Stimulated activated effector memory CD8-positive, alpha-beta T cell treated with anti-CD3 and anti-CD28 coated beads, Interleukin-12 subunit alpha, Interleukin-12 subunit beta, amount 100 ng/mL, for 72 hours (primary cell): ENCODE measurements at regions not wholly inside any gene's neighbourhood (a gene's known extent, or its start where the extent isn't known, plus 50 kb on each side); places are given as distances from the start of the nearest gene placed in this dataset.
A peak's percentile ranks its signal among the peaks of the same experiment; 100 is the strongest.

Experiments used
- ATAC-seq: fragments of 150-1000 bp; cut with Tn5 transposase; 2 replicates; pipeline ENCODE4 v1.10.0; 2021
- DNase-seq, 2 donors: peaks; one replicate each; pipeline ENCODE4 v3.0.0; 2021 to 2022; ENCODE audit warnings: low spot score in 2 of 2
- H3K27ac Mint-ChIP-seq: one replicate; pipeline ENCODE4 v1.8.0; 2022; ENCODE audit warnings: mild to moderate bottlenecking, mixed read lengths
- H3K36me3 Mint-ChIP-seq: one replicate; pipeline ENCODE4 v1.8.0; 2022; ENCODE audit warnings: mild to moderate bottlenecking, mixed read lengths
- H3K4me1 Mint-ChIP-seq: one replicate; pipeline ENCODE4 v1.8.0; 2022; ENCODE audit warnings: mixed read lengths
- H3K4me3 Mint-ChIP-seq: one replicate; pipeline ENCODE4 v1.8.0; 2022; ENCODE audit warnings: mild to moderate bottlenecking, mixed read lengths
- H3K9me3 Mint-ChIP-seq: one replicate; pipeline ENCODE4 v1.8.0; 2022; ENCODE audit warnings: mixed read lengths

DNA sequence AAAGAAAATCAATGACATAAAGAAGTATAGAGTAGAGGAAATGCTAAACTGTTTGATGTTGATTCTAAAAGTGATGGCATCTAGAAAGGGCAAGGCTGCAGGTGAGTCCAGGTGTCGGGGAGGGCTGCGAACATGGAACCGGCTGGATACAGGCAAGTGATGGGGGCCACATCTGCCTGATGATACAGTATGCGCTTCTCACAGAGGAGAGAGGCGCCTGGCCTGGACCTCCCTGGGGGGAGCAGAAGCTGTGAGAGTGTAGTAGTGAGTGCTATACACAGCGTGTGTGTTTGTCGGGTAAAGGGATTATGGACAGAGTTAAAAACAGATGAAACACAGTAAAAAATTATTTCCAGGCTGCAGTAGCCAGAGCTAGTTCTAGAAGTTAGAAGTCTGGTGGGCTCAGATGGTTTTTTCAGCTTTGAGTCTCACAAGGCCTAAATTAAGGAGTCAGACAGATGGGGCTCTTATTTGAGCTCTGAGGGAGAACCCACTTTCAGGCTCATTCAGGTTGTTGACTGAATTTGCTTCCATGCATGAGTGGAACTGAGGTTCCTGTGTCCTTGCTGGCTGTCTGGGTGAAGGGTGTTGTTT, 195.8 kb upstream of the ARG1 start:
- no peaks in the 10 kb centered on the region for H3K4me1 Mint-ChIP-seq
- no peaks in the 10 kb centered on the region for H3K36me3 Mint-ChIP-seq
- DNase-seq (no peak), ATAC-seq (no peak)
- no peaks in the 10 kb centered on the region for H3K9me3 Mint-ChIP-seq
- H3K4me3 Mint-ChIP-seq = no peak overlapping the region
- H3K27ac Mint-ChIP-seq = no peak overlapping the region

DNA sequence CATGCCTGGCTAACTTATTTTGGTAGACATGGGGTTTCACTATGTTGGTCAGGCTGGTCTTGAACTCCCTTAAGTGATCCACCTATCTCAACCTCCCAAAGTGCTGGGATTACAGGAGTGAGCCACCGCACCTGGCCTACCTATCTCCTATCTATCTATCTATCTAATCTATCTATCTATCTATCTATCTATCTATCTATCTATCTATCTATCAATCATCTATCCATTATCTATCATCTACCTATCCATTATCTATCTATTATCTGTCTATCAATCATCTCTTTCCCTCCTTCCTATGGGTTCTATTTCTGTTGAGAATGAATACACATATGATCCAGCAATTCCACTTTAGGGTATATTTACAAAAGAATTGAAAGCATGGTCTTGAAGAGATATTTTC, 194.2 kb upstream of the ARG1 start:
- Mint-ChIP-seq H3K4me3 (no peak overlapping the region), H3K27ac (peak overlapping the region; percentile 1), H3K4me1 (no peaks in the 10 kb centered on the region), H3K9me3 (no peaks in the 10 kb centered on the region), H3K36me3 (no peaks in the 10 kb centered on the region)
- ATAC-seq = no peak
- DNase-seq = no peak

DNA sequence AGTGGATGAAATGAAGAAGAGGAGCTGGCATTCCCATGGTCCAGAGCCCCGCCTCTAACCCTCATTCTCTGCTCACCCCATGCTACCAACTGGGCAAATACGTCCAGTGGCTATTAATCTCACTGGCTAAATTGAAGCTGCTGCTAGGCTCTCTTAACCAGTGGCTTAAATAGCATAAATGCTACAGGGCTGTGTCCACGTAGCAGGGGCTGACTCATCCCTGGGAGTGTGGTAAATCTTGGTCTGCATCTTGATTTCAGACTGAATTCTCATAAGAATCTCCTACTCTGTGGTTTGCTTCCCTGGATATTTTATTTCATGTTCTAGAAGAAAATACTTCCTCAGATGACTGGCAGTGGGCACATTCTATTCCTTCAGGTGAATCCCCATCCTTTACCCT, 193.1 kb upstream of the ARG1 start:
- H3K4me1 Mint-ChIP-seq = no peaks in the 10 kb centered on the region
- peak; percentile 47 for ATAC-seq
- no peak overlapping the region for H3K27ac Mint-ChIP-seq
- H3K36me3 Mint-ChIP-seq = no peaks in the 10 kb centered on the region
- no peaks in the 10 kb centered on the region for H3K9me3 Mint-ChIP-seq
- no peak for DNase-seq
- H3K4me3 Mint-ChIP-seq = no peak overlapping the region

DNA sequence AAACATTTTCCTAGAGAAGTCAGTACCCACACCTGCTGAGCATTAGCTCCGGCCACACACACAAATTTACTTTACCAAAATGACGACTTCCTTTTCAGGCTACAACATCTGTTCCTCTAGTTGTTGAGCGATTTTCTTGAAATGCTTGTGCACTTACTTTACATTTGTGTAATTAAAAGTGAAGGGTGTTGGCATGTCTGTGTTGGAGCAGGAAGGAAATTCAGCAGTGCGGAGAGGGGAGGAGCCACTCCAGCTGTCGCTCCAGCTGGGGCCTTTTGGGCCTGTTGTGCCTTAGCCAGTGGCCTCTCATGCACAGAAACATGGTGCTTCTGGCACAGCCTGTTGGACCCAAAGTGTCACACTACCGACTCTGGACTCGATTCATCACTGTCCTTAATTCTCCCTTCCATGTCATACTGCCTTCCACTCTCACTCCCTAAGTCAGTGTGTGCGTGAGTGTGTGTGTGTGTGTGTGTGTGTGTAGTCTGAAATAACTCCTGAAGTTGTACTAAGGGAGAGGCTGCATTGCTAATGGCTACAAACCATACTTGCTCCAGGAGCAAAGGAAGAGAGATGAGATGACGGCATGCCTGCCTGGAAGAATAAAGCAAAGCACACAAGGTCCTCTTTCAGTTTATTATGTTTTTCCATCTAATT, 191.8 kb upstream of the ARG1 start:
- no peak overlapping the region for H3K4me3 Mint-ChIP-seq
- no peak overlapping the region for H3K27ac Mint-ChIP-seq
- no peak for ATAC-seq
- H3K4me1 Mint-ChIP-seq = no peaks in the 10 kb centered on the region
- no peaks in the 10 kb centered on the region for H3K9me3 Mint-ChIP-seq
- peaks cover 5% of the 10 kb centered on the region for H3K36me3 Mint-ChIP-seq
- no peak for DNase-seq

DNA sequence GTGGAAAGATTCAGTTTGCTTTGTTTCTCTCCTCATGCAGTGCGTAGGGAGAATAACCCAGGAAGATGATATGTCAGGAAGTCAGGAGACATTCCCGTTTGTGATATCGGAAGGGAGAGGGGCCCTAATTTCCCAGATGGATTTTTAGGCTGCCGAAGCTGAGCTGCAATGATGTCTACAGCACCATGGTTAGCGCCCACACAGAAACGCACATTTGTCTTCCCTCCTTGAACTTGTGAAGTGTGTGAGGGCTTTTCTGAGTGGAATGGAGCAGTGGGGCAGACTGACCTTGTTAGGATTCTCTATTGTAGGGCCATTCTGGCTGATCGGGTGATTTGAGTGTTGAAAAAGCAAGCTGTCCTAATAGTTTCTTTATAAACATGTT, 191.3 kb upstream of the ARG1 start:
- no peak for ATAC-seq
- no peak overlapping the region for H3K27ac Mint-ChIP-seq
- H3K36me3 Mint-ChIP-seq = peaks cover 5% of the 10 kb centered on the region
- no peaks in the 10 kb centered on the region for H3K4me1 Mint-ChIP-seq
- no peak overlapping the region for H3K4me3 Mint-ChIP-seq
- DNase-seq = no peak
- H3K9me3 Mint-ChIP-seq = no peaks in the 10 kb centered on the region

DNA sequence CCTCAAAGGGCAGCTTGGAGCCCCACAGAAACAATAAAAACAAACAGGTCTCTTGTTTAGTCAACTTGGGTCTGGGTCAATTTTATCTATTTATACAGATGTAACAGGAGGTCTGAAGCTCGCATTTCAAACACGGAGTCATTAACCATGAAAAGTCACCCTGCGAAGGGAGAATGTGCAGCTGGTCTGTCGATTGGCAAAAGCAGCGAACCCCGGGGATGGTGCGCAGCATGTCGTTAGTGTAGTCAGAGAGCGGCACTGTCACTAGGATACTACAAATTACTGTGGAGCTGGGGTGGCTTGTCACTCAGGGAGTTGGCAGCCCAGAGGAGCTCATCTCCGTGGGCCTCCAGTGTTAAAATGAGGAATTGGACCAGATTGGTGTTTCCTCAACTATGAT, 190.4 kb upstream of the ARG1 start:
- no peaks in the 10 kb centered on the region for H3K9me3 Mint-ChIP-seq
- no peak overlapping the region for H3K4me3 Mint-ChIP-seq
- no peak overlapping the region for H3K27ac Mint-ChIP-seq
- peaks cover 5% of the 10 kb centered on the region for H3K36me3 Mint-ChIP-seq
- H3K4me1 Mint-ChIP-seq = no peaks in the 10 kb centered on the region
- no peak for DNase-seq
- no peak for ATAC-seq

DNA sequence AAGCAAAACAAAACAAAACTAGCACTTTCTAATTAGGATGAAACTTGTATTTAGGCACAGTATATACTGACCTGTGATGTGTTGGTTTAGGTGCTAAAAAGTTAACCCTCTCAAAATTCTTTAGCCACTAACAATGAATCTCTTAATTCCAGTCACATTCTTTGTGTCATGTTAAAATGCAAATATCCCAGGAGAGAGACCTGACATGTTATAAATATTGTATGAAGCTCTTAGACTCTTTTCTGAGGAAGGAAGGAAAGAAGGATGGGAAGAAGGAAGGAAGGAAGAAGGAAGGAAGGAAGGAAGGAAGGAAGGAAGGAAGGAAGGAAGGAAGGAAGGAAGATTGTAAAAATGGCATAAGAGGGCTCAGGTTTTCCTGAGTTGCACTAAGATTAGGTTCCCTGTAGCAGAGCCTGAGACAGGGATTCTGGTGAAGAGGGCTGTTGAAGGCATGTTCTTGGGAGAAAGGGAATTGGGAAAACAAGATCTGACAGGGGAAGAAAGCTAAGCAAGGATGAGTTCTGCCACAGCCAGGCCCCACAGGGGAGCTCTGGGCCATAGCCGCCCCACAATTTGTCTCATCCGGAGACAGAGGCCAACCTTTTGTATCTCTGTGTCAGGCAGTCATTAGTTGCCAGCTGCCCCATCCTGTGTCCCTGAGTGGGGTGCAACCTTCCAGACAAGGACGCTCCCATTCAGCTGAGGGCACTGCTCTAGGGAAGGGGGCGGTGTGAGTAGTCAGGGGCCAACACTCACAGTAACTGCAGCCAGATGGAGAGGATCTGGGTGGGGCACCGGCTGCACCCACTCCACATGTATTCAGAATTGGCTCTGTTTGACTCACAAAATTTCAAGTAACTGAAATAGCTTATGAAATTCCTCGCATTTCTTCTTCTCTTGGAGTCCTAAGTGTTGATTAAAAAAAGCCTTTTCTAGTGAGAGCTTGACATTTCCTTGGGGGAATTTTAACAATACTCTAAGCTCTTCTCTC, 189.3 kb upstream of the ARG1 start:
- DNase-seq = no peak
- Mint-ChIP-seq H3K27ac (no peak overlapping the region), H3K9me3 (no peaks in the 10 kb centered on the region), H3K36me3 (peaks cover 5% of the 10 kb centered on the region), H3K4me1 (no peaks in the 10 kb centered on the region), H3K4me3 (no peak overlapping the region)
- ATAC-seq = no peak

DNA sequence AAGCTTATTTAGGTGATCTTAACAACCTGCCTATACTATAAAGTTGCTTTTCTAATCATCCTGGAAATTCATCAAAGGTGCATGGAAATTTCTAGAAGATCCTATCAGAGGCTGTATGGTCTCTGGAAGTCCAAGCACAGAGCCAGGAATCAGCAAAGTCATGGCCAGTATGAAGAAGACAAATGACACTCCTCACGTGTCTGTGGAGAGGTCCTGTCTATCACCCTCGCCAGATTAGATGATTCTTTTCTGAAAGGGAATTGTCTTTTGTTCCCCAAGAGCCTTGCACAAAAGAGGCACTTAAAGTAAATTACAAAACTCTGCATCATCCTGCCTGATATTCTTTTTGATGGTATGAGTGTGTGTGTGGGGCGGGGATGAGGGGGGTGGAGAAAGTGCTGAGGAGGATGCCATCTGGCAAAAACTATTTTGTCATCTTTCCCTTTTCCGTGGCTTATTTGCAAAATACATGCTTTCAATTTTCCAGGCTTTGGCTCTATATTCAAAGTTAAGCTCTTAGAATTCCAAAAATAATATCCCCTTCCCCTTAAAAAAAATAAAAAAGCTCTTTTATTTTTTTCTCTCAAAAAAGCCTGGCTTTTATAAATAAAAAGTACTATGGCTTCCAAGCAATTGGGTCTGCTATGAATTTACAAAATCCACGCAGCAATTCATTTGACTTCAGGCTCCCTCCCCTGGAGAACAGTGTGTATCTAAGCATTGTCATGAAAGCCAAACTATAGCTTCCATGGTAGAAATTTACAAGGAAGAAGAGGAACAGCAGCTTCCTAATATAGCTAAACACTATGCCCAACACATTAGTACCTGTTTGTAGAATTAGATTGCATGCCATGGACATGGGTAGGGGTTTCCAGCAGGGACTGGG, 185.2 kb upstream of the ARG1 start:
- no peaks in the 10 kb centered on the region for H3K4me1 Mint-ChIP-seq
- DNase-seq (no peak), ATAC-seq (no peak)
- H3K9me3 Mint-ChIP-seq = peaks cover 2% of the 10 kb centered on the region
- no peak overlapping the region for H3K27ac Mint-ChIP-seq
- peaks cover 5% of the 10 kb centered on the region for H3K36me3 Mint-ChIP-seq
- H3K4me3 Mint-ChIP-seq = no peak overlapping the region

DNA sequence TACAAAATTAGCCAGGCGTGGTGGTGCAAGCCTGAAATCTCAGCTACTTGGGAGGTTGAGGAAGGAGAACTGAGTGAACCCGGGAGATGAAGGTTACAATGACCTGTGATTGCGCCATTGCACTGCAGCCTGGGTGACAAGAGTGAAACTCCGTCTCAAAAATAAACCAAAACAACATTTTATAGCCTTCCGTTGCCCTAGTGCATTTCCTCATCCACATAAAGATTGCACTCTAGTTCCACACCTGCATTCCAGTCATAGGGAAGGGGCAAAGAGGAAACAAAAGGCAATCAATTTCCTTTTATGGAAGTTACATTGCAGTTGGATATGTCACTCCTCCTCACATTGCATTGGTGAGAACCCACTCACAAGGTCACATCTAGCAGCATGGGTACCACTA, 182.7 kb upstream of the ARG1 start:
- H3K4me3 Mint-ChIP-seq = no peak overlapping the region
- H3K4me1 Mint-ChIP-seq = no peaks in the 10 kb centered on the region
- peaks cover 2% of the 10 kb centered on the region for H3K36me3 Mint-ChIP-seq
- no peak overlapping the region for H3K27ac Mint-ChIP-seq
- DNase-seq = no peak
- H3K9me3 Mint-ChIP-seq = peaks cover 6% of the 10 kb centered on the region
- ATAC-seq = no peak

DNA sequence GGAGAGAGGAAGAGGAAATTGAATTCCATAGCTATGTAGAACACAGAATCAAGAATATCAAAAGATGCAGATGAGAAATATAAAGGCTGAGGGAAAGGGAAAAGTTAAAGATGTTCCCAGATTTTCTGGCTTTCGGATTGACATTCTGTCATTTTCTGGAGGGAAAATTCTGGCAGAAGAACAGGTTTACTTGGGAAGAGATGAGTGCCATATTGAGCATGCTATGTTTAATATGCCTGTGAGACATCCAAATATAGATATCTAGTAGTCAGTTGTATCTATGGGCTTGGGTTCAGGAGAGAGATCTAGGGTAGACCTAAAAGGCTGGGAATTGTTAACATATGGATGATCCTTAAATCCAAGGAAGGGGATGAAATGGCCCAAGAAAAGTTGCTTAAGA, 181.9 kb upstream of the ARG1 start:
- Mint-ChIP-seq H3K4me1 (no peaks in the 10 kb centered on the region), H3K9me3 (peaks cover 6% of the 10 kb centered on the region), H3K36me3 (no peaks in the 10 kb centered on the region), H3K27ac (no peak overlapping the region), H3K4me3 (no peak overlapping the region)
- ATAC-seq (no peak), DNase-seq (no peak)

DNA sequence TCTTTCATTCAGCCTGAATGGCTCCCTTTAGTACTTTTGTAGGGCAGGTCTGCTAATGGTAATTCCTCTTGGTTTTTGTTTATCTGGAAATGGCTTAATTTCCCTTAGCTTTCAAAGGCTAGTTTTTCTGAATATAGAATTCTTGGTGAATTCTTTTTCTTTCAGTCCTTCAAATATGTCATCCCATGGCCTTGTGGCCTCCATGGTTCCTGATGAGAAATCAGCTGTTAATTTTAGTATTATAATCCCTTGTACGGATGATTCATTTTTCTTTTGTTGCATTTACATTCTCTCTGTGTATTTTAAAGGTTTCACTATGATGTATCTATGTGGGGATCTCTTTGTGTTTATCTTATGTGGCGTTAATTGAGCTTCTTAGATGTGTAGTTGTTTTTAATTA, 179.6 kb upstream of the ARG1 start:
- H3K4me1 Mint-ChIP-seq = no peaks in the 10 kb centered on the region
- no peaks in the 10 kb centered on the region for H3K36me3 Mint-ChIP-seq
- ATAC-seq (no peak), DNase-seq (no peak)
- H3K9me3 Mint-ChIP-seq = peaks cover 6% of the 10 kb centered on the region
- H3K4me3 Mint-ChIP-seq = no peak overlapping the region
- no peak overlapping the region for H3K27ac Mint-ChIP-seq

DNA sequence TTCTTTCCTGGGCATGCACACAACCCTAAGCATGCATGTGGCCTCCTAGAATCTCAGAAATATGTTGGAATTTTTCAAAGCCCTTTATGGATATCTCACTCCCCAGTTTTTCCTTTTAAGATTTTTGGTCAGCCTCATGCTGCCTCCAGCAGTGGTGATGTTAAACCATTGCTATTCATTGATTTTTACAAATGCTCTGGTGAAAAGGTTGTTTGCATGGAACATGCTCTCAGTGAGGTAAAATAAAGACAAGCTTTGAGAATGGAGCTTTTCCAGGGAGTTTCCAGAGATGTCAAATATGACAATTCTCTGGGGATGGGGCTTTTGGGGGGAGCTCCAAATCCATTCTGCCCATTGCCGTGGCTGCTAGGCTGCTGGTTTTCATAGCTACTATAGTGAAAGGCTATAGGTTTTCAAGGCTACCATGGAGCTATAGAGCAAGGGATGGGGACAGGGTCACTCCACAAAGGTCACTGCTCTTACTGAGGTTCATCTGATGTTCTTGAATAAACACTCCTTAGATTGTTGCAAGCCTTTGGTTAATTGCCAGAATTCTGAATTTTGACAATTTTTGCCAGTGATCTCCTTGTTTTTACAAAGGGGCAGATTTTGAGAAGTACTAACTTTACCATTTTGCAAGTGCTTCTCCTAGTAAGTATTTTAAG, 178.1 kb upstream of the ARG1 start:
- no peak overlapping the region for H3K4me3 Mint-ChIP-seq
- DNase-seq = no peak
- no peaks in the 10 kb centered on the region for H3K4me1 Mint-ChIP-seq
- peaks cover 6% of the 10 kb centered on the region for H3K9me3 Mint-ChIP-seq
- no peaks in the 10 kb centered on the region for H3K36me3 Mint-ChIP-seq
- H3K27ac Mint-ChIP-seq = no peak overlapping the region
- ATAC-seq = no peak

DNA sequence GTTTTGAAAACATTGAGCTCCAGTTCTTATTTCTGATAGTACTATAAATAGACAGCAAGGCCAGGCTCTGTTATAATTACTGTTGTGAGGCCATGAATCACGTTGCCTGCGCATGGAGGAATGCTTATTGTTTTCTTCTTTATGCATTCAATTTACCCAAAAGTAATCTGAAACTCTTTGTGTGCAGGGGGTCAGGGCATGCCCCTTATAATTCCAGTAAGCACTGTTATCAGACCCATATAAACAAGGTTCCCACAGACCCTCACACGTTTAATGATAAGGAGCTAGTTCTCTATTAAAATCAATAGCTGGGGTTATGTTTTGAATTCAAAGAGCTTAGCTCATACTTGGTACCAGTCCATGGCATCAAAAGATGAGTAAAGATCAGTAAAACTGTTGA, 174.8 kb upstream of the ARG1 start:
- ATAC-seq (no peak), DNase-seq (no peak)
- no peaks in the 10 kb centered on the region for H3K36me3 Mint-ChIP-seq

DNA sequence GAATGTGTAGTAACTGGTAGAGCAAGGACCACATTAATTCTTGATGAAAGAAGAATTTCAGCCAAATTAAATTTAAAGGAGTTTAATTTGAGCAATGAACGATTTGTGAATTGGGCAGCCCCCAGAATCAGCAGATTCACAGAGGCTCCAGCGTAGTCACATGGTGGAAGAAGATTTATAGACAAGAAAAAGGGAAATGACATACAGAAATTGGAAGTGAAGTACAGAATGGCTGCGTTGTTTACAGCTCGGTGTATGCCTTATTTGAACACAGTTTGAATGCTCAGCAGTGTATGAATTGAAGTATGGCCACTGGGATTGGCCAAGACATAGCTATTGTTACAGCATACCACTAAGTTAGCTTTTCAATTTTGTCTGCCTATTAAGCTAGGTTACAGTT, 173.6 kb upstream of the ARG1 start:
- peaks cover 2% of the 10 kb centered on the region for H3K9me3 Mint-ChIP-seq
- no peaks in the 10 kb centered on the region for H3K4me1 Mint-ChIP-seq
- no peak overlapping the region for H3K27ac Mint-ChIP-seq
- ATAC-seq (no peak), DNase-seq (no peak)
- no peak overlapping the region for H3K4me3 Mint-ChIP-seq
- H3K36me3 Mint-ChIP-seq = no peaks in the 10 kb centered on the region

More for the DNA sequence above, 174.8 kb upstream of the ARG1 start:
- Mint-ChIP-seq H3K4me3 (no peak overlapping the region), H3K9me3 (peaks cover 6% of the 10 kb centered on the region), H3K27ac (no peak overlapping the region), H3K4me1 (no peaks in the 10 kb centered on the region)
